ENCODE measurements at regions not wholly inside any gene's neighbourhood (a gene's known extent, or its start where the extent isn't known, plus 50 kb on each side); places are given as distances from the start of the nearest gene placed in this dataset.
"Not testable (repeated sequence)": the region's sequence is repeated elsewhere in the genome, so short reads cannot be mapped to it uniquely, and the experiment has no call there.

DNA sequence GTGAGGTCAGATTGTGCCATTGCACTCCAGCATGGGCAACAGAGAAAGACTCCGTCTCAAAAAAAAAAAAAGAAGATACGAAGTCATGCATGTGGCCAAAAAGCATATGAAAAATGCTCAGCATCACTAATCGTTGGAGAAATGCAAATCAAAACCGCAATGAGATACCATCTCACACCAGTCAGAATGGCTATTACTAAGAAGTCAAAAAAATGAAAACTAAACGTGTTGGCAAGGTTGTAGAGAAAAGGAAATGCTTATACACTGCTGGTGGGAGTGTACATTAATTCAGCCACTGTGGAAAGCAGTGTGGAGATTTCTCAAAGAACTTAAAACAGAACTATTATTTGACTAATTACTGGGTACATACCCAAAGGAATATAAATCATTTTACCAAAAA lies 156.1 kb upstream of the GRM7 start:
- not testable (repeated sequence) for DNase-seq (ENCODE audit: low spot score)

DNA sequence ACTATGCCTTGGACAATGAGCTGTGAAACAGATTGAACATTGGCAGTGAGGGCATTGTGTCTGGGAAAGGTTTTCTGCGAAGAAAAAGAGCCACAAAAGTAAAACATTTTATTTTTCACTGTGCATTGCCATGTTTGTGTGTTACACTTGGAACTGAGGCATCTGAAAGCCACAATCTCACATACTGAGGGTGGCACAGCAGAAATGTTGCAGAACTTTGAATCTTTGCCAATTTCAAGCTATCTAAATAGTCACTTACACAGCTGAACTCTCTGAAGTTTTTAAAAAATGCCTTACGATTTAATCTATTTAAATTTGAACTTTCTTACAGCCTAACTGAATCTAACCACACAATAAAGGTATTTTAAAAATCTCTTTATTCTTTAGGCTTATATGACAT lies 154.1 kb upstream of the GRM7 start:
- no peak for DNase-seq (ENCODE audit: low spot score)

DNA sequence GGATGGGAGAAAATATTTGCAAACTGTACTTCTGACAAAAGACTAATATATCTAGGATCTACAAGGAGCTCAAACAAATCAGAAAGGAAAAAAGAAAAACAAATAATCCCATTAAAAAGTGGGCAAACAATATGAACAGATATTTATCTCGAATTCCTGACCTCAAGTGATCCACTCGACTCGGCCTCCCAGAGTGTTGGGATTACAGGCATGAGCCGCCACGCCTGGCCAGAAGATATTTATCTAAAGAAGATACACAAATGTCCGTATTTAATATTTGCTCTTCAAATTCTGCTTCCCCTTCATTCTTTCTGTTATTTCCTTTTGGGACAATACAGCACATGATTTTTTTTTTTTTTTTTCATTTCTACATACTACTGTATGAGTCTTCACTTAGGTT lies 151.7 kb upstream of the GRM7 start:
- DNase-seq (ENCODE audit: low spot score) = no peak

- no peak for DNase-seq (ENCODE audit: low spot score)
Measured at GRCh38 chr3:6714962-6715361, 146.0 kb upstream of the GRM7 start.

DNA sequence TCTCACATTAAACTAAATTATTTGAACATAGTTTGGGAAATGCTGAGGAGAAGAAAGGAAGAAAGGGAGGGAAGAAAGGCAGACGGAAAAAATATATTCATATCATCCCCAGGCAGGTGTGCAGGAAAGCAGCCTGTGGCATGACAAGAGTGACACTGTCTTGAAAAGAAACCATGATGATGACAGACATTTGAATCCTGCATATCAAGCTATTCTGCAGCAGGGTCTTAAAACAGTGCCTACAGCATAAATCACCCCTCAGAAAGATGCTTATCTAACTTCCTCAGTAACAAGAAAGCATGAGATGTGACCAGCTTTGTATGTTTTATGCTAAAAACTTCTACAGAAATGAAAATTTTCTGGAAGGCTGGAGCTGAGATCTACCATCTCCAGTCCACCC lies 144.5 kb upstream of the GRM7 start:
- no peak for DNase-seq (ENCODE audit: low spot score)

- no peak for DNase-seq (ENCODE audit: low spot score)
Measured at GRCh38 chr3:6717026-6717943, 143.6 kb upstream of the GRM7 start.

DNA sequence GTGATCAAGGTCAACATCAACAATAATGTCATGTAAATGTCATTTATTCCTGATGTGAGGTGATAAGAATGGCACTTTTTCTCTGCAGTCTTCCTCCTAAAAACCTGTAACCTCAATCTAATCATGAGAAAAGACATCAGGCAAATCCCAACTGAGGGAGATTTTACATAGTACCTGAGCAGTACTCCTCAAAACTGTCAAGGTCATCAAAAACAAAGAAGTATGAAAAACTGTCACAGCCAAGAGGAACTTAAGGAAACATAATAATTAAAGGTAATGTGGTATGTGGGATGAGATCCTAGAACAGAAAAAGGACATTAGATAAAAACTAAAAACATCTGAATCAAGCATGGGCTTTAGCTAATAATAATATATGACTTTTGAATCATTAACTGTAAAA lies 140.9 kb upstream of the GRM7 start:
- DNase-seq (ENCODE audit: low spot score) = no peak

DNA sequence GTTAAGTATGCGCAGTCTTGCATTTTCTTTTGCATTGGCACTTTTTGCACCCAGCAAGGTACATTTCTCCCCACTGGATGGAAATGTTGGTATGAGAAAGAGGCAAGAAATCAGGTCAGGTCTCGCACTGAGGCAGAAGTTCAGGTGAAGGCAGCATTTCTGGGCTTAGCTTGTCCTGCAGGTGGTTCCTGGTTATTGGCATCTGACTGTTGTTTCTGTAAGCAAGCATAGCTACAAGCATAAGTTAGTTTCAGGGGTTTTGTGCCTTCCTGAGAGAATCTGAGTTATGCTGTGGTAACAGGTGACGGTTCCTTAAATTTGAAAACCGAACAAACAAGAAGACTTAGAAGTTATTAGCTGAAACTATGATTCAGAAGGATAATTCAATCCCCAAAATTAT lies 139.4 kb upstream of the GRM7 start:
- no peak for DNase-seq (ENCODE audit: low spot score)

GRCh38 chr3:6723205-6723604 lies 137.7 kb upstream of the GRM7 start:
- DNase-seq (ENCODE audit: low spot score) = no peak

DNA sequence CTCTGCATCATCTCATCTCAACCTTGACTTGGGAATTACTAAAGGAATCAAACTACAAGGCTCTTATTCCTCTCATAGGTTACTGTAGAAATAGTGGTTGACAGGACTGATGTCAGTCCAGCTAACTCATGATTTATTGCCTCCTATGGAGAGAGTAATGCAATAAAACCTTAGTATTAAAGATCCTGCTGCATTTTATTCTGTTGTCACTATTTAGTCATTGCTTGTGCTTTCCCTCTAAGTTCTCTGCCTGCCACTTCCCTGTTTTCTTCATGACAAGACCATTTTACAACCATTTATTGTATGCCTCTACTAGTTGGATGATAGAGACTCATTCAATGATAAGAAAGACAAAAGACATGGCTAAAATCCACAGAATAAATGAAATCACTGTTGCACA lies 134.1 kb upstream of the GRM7 start:
- DNase-seq (ENCODE audit: low spot score) = no peak

- DNase-seq (ENCODE audit: low spot score) = no peak
Measured at GRCh38 chr3:6732807-6733206, 128.1 kb upstream of the GRM7 start.

DNA sequence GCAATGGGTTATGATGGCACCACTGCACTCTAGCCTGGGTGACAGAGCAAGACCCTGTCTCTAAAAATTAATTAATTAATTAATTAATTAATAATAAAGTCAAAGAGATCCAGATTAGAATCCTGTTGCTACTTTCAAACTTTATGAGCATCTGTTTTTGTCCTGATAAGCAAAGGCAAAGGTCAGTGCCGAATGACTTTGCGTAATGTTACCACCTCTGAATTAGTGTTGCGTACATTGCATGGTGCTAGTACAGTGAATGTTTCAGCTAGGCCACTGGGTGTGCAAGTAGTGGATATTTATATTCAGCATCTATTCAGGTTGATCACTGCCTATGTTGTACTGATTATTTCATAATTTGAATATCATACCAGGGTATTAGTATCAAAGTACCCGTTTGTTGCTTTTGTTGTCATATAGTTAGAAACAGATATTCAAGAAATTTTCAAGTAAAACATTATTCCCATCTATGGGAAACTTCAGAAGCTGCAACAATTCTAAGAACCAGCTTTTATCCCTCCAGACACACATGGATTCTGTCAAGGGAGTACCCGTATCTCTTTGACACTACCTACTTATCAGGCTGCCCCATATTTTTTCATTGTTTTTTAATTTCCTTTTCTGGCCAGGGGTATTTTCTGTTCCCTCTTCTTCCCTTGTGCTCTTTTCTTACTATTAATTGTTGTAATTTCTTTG lies 127.1 kb upstream of the GRM7 start:
- no peak for DNase-seq (ENCODE audit: low spot score)

- no peak for DNase-seq (ENCODE audit: low spot score)
Measured at GRCh38 chr3:6734395-6734746, 126.5 kb upstream of the GRM7 start.

- no peak for DNase-seq (ENCODE audit: low spot score)
Measured at GRCh38 chr3:6736836-6737629, 123.9 kb upstream of the GRM7 start.

DNA sequence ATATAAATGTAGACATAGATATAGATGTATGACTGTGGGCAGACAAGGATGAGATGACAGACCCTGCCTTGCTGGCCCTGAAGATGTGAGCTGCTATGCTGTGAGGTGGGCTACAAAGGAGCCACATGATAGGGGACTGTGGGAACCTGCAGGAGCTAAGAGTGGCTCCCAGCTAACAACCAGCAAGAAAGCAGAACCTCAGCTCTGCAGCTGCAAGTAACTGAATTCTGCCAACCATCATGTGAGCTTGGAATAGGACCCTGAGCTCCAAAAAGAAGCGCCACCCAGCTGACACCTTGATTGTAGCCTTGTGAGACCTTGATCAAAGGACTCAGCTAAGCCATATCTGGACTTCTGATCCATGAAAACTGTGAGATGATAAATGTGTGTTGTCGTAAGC lies 123.3 kb upstream of the GRM7 start:
- no peak for DNase-seq (ENCODE audit: low spot score)

- no peak for DNase-seq (ENCODE audit: low spot score)
Measured at GRCh38 chr3:6739288-6739687, 121.6 kb upstream of the GRM7 start.

- no peak for DNase-seq (ENCODE audit: low spot score)
Measured at GRCh38 chr3:6743067-6743720, 117.7 kb upstream of the GRM7 start.

- DNase-seq (ENCODE audit: low spot score) = no peak
Measured at GRCh38 chr3:6746443-6746842, 114.5 kb upstream of the GRM7 start.

DNA sequence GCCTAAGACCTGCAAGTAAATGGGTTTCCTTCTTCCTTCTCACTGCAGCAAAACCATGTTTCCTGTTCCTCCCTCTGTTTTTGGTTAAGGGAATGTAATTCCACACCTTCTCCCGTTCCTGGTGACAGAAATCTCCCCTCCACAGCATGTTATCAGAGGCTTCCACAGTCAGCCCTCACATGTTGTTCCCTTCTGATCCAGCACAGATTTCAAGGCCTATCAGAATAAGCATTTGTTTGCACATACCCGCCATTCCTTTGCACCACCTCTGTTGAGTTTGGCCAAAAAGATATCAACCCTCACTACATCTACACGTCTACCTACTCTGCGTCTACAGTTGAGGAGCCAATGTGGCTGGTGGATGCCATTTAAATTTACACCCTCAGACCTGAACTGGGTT lies 113.9 kb upstream of the GRM7 start:
- DNase-seq (ENCODE audit: low spot score) = no peak

GRCh38 chr3:6750782-6751181 lies 110.1 kb upstream of the GRM7 start:
- DNase-seq (ENCODE audit: low spot score) = no peak

GRCh38 chr3:6753536-6753935 lies 107.4 kb upstream of the GRM7 start:
- DNase-seq (ENCODE audit: low spot score) = no peak

All from HuH-7.5 (cell line).